IPS-NIHi7 (cell line): ENCODE measurements at regions not wholly inside any gene's neighbourhood (a gene's known extent, or its start where the extent isn't known, plus 50 kb on each side); places are given as distances from the start of the nearest gene placed in this dataset.
"Not testable (repeated sequence)": the region's sequence is repeated elsewhere in the genome, so short reads cannot be mapped to it uniquely, and the experiment has no call there.

Source experiments
- DNase-seq: peaks from one replicate; pipeline ENCODE4 v3.0.0; 2012; ENCODE audit warnings: mixed read lengths; ENCODE audit errors: extremely low spot score

DNA sequence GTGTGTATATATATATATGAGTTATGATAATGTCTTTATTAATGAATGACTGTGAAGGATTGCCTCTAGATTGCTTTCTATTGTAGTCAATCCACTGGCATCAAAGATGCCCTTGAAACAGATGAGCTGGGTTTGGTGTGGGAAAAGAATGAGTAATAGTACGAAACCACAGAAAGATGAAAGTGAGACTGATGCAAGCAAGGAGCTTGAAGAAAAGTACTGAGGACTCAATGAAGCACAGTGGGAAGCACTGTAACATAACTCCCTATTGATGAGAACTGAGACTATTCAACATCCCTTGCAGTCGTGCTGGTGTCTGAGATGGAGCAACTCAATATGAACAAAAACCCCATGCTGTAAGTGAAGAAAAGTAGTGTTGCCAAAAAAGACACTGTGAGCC is 1794.2 kb downstream of the SLITRK5 start:
- DNase-seq: no peak

DNA sequence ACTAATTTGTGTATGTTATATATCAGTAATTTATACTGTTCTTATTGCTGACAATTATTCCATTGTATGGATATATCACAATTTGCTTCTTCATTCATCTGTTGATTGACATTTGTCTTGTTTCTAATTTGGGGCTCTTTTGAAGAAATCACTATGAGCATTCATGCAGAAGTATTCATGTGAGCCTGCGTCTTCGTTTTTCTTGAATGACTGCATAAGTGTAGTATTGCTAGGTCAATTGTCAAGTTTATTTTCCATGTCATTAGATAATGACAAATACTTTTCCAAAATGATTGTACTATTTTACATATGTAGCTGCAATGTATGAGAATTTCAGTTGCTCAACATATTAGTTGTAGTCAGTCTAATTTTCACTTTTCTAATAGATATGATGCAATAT is 1796.9 kb downstream of the SLITRK5 start:
- DNase-seq: no peak

- DNase-seq: no peak
Measured at GRCh38 chr13:89470901-89471300, 1799.7 kb downstream of the SLITRK5 start.

GRCh38 chr13:89474432-89474831 is 1803.3 kb downstream of the SLITRK5 start:
- DNase-seq: no peak

DNA sequence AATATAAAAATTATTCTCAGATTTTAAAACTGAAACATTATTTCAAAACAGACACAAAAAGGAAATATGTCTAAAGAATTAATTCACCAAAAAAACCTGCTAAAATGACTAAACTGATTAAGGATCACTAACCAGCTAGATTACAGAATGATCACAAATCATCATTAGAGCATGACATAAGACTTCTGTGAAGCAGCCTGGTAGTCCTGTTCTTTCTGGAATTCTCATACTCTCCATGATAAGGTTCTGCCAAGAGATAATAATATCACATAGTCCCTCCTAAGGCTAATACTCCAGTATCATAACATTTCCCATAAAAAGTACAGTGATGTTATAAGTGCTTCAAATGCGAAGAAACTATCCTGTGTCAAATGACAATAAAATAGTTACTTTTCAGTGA is 1814.9 kb downstream of the SLITRK5 start:
- no peak for DNase-seq

DNA sequence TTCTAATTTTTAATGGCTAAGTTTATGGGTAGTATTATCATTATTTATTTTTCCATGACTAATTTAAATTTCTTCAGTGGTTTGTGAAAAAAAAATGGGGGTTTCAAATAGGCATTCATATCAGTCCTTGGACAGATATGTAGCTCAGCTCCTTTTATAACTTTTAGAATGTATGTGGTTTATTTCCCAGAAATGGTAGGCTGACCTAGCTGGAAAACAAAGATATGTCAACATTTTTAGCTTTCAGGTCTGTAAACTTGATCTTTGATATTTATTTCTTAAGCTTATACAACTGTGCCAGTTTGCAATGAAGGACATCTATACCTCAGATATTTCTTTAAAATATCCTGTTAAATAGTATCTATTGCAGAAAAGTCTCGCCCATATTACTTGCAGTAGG is 1815.5 kb downstream of the SLITRK5 start:
- DNase-seq: no peak

DNA sequence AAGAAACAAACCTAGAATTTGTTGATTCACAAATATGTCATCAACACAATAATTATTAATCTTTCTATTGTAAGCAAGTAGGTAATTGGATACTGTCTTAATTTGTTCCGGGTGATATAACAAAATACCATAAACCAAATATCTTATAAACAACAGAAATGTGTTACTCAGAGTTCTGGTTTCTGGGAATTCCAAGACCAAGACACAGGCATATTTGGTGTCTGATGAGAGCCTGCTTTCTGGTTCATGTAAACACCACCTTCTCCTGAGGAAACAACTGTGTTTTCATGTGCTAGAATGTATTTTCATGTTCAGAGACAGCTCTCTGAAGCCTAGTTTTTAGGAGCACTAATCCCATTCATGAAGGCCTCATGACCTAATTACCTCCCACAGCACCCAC is 1819.5 kb downstream of the SLITRK5 start:
- no peak for DNase-seq

DNA sequence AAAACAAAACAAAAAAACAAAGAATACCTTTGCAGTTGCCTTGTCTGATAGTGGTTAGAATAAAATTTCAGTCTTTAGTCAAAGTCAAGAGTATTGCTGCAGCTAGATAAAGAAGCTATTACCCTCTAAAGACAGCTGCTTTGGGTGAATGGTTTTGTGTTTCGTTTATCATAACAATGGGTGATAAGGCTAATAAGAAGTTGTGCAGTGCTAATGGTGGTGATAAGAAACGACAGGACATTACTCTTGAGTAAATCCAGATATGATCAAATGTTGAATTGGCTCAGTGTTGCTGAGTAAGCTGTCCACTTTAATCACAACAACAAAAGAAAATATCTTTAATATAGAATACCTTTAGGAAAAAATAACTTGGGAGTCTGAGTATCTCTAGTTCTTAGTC is 1825.3 kb downstream of the SLITRK5 start:
- no peak for DNase-seq

DNA sequence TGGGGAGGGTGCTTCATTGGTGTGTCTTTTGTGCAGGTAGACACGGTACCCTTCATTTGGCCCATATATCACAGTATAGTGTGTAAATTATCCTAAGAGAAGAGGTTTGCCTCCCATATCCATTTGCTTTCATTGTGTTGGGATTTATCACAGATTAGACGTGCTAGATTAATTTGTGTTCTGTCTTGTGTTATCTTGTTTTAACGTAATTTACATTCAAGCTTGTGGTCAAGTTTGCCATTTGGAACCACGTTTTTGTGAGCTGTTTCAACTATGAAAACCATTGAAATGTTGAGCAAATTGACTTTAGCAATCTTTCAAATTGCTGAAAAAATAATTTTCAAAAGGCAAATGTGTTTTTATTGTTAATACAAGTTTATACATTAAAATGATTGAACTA is 1826.5 kb downstream of the SLITRK5 start:
- no peak for DNase-seq

DNA sequence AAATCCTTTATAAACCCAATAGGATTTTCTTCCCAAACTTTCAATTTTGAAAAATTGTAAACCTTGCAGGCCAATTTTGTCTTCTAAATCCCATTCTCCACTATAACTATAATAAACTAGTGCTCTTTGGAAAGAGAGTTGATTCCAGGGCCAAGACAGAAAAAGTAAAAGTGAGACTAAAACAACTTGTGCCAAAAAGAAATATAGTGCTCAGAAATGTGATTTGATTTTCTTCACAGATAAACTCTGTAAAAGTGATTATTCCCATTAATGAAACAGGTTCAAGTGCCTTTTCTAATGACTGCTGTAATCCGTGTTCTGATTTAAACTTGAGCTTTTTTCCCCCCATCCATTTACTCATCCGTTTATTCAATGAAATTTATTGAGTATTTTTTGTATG is 1831.1 kb downstream of the SLITRK5 start:
- no peak for DNase-seq

DNA sequence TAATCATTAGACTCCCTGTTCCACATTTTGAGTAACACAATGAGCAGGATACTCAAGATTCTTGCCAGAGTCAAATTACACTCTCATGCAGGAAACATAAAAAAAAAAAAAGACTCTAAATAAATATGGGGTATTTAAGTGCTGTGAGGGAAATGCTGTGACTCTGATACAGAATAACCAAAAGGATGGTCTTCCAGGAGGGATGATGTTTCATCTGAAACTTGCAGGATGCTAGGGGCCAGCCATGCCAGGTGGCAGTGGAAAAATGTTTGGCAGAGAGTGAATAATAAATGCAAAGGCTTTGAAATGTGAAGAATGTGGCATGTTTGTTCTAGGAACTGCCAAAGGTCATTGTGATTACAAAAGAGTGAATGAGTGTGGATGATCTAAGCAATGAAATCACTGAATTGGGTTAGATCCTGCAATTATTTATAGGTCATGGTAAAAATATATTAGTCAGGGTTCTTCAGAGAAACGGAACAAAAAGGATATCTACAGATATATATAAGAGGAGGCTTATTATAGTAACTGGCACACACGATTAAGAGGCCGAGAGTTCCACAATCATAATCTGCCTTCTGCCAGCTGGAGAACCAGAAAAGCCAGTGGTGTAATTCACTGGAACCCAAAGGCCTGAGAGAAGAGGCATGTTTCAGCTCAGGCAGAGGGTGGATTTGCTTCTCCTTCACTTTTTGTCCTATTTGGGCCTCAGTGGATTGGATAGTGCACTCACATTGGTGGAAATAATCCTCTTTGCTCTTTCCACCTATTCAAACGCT is 1832.8 kb upstream of the MIR17HG start:
- DNase-seq: no peak

DNA sequence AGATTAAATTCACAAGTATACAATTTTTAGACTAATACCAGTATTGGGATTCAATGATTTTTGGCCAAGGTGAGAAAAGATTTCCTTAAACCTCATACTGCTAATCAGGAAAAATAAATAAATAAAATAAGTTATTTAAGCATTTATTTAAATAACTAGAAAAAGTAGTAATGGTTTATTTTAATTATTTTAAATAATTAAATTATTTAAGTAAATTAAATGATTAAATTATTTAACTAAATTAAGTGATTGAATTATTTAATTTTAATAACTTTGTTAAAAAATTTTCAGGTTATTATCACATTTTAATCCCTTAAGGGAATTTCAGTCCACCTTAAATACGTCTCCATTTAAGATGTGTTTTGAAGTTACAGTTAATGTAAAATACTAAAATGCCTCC is 1831.5 kb upstream of the MIR17HG start:
- no peak for DNase-seq

DNA sequence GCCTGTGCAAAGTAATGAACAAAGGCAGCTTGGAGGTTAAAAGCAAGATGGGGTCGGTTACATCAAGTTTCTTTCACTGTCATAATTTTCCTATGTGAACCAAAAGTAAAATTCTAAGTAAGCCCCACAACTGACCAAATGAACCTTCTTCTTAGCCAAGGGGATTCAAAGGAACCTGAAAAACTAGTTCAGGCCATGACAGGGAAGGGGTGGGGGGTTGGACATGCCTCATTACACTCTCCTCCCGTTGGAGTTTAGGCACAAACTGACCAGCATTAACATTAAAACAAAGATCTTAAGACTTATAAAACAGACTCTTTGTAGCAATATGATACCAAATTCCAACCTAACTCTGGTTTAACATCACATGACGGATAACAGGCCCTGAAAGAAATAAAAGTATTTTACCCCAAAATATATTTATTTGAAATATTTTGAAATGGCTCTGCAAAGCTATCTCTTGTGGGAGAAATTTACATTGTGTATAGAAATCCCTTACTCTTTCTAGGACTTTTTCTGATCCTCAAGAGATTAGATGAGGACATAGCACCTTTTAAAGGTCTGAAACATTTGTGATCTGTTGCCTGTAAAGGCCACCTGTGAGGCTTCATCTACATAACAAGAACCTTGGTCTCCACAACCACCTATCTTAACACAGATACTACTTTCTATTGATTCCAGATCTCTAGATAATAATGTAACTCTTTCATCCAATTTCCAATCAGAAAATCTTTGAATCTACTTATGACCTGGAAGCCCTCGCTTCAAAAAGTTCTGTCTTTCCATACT is 1829.0 kb upstream of the MIR17HG start:
- no peak for DNase-seq

GRCh38 chr13:89520468-89520867 is 1827.0 kb upstream of the MIR17HG start:
- no peak for DNase-seq

DNA sequence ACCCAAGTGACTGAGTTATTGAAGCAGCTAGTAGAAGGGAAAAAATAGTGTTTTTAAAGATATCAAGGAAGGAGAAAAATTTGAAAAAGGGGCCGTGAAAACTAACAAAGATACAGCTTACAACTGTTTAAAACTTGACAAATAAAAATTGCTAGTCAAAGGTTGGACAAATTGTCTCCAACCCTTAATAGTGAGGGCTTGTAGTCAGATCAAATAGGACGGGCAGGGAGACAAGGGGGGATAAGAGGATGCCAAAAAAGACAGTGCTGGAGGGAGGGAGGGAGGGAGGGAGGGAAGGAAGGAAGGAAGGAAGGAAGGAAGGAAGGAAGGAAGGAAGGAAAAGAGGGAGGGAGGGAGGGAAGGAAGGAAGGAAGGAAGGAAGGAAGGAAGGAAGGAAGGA is 1825.8 kb upstream of the MIR17HG start:
- not testable (repeated sequence) for DNase-seq

DNA sequence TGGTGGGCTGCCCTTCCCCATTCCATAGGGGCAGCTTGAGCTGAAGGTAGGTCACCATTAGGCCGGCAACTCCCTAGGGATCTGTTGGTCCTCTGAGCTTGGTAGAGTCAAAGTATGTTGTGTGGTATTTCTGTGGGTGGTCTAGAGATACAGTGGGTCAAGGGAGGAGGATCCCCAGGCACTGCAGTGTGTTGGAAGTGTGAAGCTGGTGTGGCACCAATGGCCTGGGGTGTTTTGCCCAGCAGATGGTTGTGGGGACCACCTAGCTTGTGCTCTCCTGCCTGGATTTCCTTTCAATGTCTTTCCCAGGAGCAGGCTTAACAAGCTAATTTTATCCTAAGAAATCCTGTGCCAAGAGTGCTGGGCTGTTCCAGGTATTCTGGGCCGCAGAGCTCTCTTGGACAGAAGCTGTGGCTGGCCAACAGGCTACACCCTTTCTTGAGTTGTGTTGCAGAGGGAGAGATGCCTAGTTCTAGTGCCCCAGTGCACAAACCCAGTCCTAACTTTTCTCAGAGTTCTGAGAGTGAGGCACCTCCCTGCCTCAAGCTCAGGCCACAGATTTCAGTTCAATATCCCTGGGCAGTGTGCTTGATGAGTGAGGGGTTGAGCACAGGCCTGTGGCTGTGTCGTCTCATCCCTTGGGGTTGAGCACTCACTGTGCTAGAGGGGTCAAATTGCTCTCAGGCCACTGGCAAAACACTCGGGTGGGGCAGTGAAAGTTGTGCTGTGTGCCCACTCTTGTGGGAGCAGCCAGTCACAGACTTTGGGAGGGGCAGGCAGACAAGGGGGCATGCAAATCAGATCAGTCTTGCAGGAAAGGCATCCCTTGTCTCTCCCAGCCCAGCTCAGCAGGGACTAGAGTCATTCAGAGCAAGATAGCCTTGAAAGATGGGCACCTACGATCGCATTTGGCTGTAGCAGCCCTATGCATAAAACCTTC is 1806.1 kb upstream of the MIR17HG start:
- no peak for DNase-seq

GRCh38 chr13:89550938-89551337 is 1796.5 kb upstream of the MIR17HG start:
- no peak for DNase-seq

GRCh38 chr13:89554801-89555200 is 1792.7 kb upstream of the MIR17HG start:
- DNase-seq: no peak

DNA sequence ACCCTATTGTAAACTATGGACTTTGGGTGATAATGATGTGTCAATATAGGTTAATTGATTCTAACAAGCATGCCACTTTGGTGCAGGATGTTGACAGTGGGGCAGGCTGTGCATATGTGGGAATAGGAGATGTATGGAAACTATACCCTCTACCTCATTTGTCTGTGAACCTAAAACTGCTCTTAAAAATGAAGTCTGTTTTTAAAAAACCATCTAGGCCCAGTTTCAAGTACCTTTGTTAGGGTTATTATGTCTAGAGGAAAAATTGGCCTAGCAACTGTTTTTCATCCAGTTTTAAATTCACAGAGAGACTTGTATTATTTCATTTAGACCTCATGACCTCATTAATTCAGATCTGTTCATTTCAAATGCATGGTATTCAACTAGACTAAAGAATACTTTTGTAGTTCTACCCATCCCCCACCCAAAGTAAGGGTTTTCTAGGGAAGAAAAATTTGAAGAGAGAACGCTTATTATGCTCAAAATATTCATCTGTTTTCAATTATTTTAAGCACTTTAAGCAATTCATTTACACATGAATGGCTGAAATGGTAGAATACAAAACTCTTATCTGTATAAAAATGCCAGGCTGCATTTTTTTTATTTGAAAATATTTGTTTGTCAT is 1781.9 kb upstream of the MIR17HG start:
- no peak for DNase-seq

- DNase-seq: no peak
Measured at GRCh38 chr13:89567025-89567424, 1780.5 kb upstream of the MIR17HG start.

DNA sequence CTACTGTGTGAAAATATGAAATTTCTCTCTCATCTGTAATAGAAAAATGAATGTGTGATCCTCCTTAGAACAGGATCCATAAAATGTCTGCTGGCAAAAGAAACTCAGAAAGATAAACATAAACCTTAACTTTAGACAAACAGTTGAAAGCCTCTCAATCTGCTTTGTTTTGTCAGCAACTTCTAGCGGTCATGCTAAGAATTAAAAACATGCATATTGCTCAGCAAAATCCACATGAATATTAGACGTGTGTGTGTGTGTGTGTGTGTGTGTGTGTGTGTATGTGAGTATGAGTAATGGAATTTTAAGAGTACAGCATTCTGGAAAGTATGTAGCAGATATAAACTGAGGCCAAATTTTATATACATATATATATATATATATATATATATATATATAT is 1779.2 kb upstream of the MIR17HG start:
- no peak for DNase-seq

DNA sequence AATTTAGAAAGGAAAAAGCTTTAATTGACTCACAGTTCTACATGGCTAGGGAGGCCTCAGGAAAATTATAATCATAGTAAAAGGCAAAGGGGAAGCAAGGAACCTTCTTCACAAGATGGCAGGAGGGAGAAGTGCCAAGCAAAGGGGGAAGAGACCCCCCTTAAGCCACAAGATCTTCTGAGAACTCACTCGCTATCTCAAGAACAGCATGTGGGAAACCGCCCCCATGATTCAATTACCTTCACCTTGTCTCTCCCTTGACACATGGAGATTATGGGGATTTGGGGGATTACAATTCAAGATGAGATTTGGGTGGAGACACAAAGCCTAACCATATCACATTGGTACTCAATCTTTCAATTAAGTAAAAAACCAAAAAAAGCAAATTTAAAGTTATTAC is 1778.7 kb upstream of the MIR17HG start:
- no peak for DNase-seq
